ENCODE measurements at regions not wholly inside any gene's neighbourhood (a gene's known extent, or its start where the extent isn't known, plus 50 kb on each side); places are given as distances from the start of the nearest gene placed in this dataset.
"Not testable (repeated sequence)": the region's sequence is repeated elsewhere in the genome, so short reads cannot be mapped to it uniquely, and the experiment has no call there.

DNA sequence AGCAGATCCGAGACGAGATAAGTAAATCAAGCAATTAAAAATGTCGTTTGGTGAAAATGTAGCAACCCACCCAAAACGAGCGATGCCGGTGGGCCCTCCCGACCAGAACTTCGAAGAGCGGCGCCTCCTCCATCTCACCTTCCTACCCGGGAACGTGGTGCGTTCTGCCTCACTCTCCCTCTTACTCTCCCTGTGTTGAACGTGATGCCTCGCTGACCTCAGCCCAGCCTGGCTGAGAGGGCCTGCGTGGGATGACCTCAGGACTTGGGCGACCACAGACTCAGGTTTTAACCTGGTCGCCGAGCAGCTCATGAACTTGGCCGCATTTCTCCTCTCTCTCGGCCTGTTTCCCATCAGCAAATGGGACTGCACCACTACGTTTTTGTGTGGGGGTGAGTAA is 69.7 kb upstream of the RPL38 start:
- Histone ChIP-seq H3K36me3 (ENCODE audit: insufficient read depth, low read length) (no peaks in the 10 kb centered on the region), H2AFZ (ENCODE audit: low read length) (no peak overlapping the region), H3K9me3 (ENCODE audit: low read length) (no peaks in the 10 kb centered on the region), H3K27ac (ENCODE audit: low read depth, low read length, poor library complexity, severe bottlenecking) (no peak overlapping the region), H4K20me1 (ENCODE audit: insufficient read depth, low read length) (no peaks in the 10 kb centered on the region), H3K79me2 (ENCODE audit: insufficient read depth, low read length) (no peaks in the 10 kb centered on the region), H3K27me3 (ENCODE audit: insufficient read depth, low read length) (peaks cover 4% of the 10 kb centered on the region; the same call in 1 of the 2 replicates), H3K4me1 (ENCODE audit: insufficient read depth, low read length, severe bottlenecking) (no peaks in the 10 kb centered on the region), H3K4me2 (ENCODE audit: low read length) (no peak overlapping the region), H3K9ac (ENCODE audit: low read length) (no peak overlapping the region), H3F3A (ENCODE audit: insufficient read depth, low read length) (no peaks in the 10 kb centered on the region), H3K9me2 (ENCODE audit: low read depth, low read length) (no peaks in the 10 kb centered on the region), H3K4me3 (ENCODE audit: low read depth, low read length, poor library complexity, severe bottlenecking) (no peak overlapping the region)
- TF ChIP-seq, protein P1, sequence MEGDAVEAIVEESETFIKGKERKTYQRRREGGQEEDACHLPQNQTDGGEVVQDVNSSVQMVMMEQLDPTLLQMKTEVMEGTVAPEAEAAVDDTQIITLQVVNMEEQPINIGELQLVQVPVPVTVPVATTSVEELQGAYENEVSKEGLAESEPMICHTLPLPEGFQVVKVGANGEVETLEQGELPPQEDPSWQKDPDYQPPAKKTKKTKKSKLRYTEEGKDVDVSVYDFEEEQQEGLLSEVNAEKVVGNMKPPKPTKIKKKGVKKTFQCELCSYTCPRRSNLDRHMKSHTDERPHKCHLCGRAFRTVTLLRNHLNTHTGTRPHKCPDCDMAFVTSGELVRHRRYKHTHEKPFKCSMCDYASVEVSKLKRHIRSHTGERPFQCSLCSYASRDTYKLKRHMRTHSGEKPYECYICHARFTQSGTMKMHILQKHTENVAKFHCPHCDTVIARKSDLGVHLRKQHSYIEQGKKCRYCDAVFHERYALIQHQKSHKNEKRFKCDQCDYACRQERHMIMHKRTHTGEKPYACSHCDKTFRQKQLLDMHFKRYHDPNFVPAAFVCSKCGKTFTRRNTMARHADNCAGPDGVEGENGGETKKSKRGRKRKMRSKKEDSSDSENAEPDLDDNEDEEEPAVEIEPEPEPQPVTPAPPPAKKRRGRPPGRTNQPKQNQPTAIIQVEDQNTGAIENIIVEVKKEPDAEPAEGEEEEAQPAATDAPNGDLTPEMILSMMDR (IDR thresholded peaks at IDR 0.05; ENCODE audit: low read length): no peak
- TF ChIP-seq EZH2 (IDR thresholded peaks at IDR 0.05; ENCODE audit: borderline replicate concordance, low read length): no peak

DNA sequence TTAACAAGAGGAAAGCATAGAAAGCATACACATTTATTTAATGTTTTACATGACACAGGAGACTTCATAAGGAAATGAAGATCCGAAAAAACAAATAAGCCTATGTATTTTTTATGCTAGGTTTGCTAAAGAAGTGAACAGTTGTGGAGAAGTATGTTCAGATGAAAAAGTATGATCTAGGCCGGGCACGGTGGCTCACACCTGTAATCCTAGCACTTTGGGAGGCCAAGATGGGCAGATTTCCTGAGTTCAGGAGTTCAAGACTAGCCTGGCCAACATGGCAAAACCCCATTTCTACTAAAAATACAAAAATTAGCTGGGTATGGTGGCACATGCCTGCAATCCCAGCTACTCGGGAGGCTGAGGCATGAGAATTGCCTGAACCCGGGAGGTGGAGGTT is 69.2 kb upstream of the RPL38 start:
- H3K79me2 ChIP-seq (ENCODE audit: insufficient read depth, low read length); H3K9ac ChIP-seq (ENCODE audit: low read length); H3K4me3 ChIP-seq (ENCODE audit: low read depth, low read length, poor library complexity, severe bottlenecking); H3K9me3 ChIP-seq (ENCODE audit: low read length); H3K36me3 ChIP-seq (ENCODE audit: insufficient read depth, low read length); H3K4me2 ChIP-seq (ENCODE audit: low read length); H3K27ac ChIP-seq (ENCODE audit: low read depth, low read length, poor library complexity, severe bottlenecking); H2AFZ ChIP-seq (ENCODE audit: low read length); H4K20me1 ChIP-seq (ENCODE audit: insufficient read depth, low read length); H3K27me3 ChIP-seq (ENCODE audit: insufficient read depth, low read length); H3K9me2 ChIP-seq (ENCODE audit: low read depth, low read length); H3F3A ChIP-seq (ENCODE audit: insufficient read depth, low read length); H3K4me1 ChIP-seq (ENCODE audit: insufficient read depth, low read length, severe bottlenecking): not testable (repeated sequence)

DNA sequence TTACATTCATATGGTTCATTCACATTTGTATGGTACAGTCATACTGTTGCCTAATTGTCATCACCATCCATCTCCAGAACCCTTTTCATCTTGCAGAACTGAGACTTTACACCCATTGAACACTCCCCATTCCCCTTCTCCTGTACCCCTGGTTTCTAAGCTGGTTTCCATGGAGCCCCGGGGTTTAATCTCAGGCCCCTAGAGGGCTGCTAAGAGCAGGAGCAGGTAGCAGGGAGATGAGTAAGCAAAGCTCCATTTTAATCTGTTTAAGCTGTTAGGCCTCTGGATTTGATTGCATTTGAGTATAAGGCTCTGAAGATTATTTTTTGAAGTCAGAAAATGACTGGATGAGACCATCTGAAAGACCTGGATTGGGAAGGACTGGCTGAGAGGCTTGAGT is 68.5 kb upstream of the RPL38 start:
- Histone ChIP-seq H3K27me3 (ENCODE audit: insufficient read depth, low read length) (peaks cover 4% of the 10 kb centered on the region; the same call in 1 of the 2 replicates), H3K9me2 (ENCODE audit: low read depth, low read length) (no peaks in the 10 kb centered on the region), H3K79me2 (ENCODE audit: insufficient read depth, low read length) (no peaks in the 10 kb centered on the region), H3K4me2 (ENCODE audit: low read length) (no peak overlapping the region), H3F3A (ENCODE audit: insufficient read depth, low read length) (no peaks in the 10 kb centered on the region), H3K4me3 (ENCODE audit: low read depth, low read length, poor library complexity, severe bottlenecking) (no peak overlapping the region), H3K36me3 (ENCODE audit: insufficient read depth, low read length) (no peaks in the 10 kb centered on the region), H3K27ac (ENCODE audit: low read depth, low read length, poor library complexity, severe bottlenecking) (no peak overlapping the region), H3K9ac (ENCODE audit: low read length) (no peak overlapping the region), H3K9me3 (ENCODE audit: low read length) (no peaks in the 10 kb centered on the region), H2AFZ (ENCODE audit: low read length) (no peak overlapping the region), H3K4me1 (ENCODE audit: insufficient read depth, low read length, severe bottlenecking) (no peaks in the 10 kb centered on the region), H4K20me1 (ENCODE audit: insufficient read depth, low read length) (no peaks in the 10 kb centered on the region)
- TF ChIP-seq, protein P1 (IDR thresholded peaks at IDR 0.05; ENCODE audit: low read length): no peak
- TF ChIP-seq EZH2 (IDR thresholded peaks at IDR 0.05; ENCODE audit: borderline replicate concordance, low read length): no peak

DNA sequence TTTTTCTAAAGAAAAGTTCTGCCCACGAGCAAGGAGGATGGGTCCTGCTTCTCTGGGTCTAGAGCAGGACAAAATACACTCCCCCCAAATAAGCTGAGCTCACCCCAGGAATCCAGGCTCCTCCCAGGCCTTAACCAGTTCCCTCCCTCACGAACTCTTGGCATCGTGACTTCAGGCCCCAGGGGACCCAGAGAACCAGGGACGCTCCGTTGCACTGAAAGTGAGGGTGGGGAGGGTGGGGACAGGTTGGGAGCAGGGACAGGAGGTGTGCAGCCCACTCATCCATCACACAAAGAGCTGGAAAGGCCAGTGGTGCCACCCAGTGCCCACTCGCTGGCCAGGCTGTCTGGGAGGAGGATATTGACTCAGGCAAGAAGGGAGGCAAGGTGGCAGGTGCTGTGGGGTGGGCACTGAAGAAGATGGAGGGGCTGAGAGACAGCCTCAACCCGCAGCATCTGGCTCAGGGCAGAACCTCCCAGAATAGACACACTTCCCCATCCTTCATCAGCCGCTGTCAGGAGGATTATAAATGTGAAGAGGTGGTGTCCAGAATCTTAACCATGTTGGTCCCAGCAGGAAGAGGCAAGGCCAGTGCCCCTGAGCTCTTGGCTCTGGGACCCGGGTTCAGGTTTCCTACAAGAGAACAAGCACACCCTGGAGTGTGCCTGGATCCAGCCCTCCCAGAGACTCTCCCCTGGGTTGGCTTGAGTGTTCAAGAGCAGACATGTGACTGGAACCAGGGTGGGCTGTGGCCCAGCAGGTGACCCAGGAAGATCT is 67.9 kb upstream of the RPL38 start:
- Histone ChIP-seq H4K20me1 (ENCODE audit: insufficient read depth, low read length) (no peaks in the 10 kb centered on the region), H3K79me2 (ENCODE audit: insufficient read depth, low read length) (no peaks in the 10 kb centered on the region), H3K4me1 (ENCODE audit: insufficient read depth, low read length, severe bottlenecking) (no peaks in the 10 kb centered on the region), H2AFZ (ENCODE audit: low read length) (no peak overlapping the region), H3K36me3 (ENCODE audit: insufficient read depth, low read length) (no peaks in the 10 kb centered on the region), H3K4me3 (ENCODE audit: low read depth, low read length, poor library complexity, severe bottlenecking) (no peak overlapping the region), H3K27ac (ENCODE audit: low read depth, low read length, poor library complexity, severe bottlenecking) (no peak overlapping the region), H3F3A (ENCODE audit: insufficient read depth, low read length) (no peaks in the 10 kb centered on the region), H3K9me2 (ENCODE audit: low read depth, low read length) (no peaks in the 10 kb centered on the region), H3K9ac (ENCODE audit: low read length) (no peak overlapping the region), H3K9me3 (ENCODE audit: low read length) (no peaks in the 10 kb centered on the region), H3K27me3 (ENCODE audit: insufficient read depth, low read length) (peaks cover 4% of the 10 kb centered on the region; the same call in 1 of the 2 replicates), H3K4me2 (ENCODE audit: low read length) (no peak overlapping the region)
- TF ChIP-seq, protein P1 (IDR thresholded peaks at IDR 0.05; ENCODE audit: low read length): no peak
- no peak for TF ChIP-seq EZH2 (IDR thresholded peaks at IDR 0.05; ENCODE audit: borderline replicate concordance, low read length)

All from OCI-LY1 (cell line).